Mesendoderm (in vitro differentiated cells): ENCODE measurements at regions not wholly inside any gene's neighbourhood (a gene's known extent, or its start where the extent isn't known, plus 50 kb on each side); places are given as distances from the start of the nearest gene placed in this dataset.

Experiments
- DNase-seq: peaks from one replicate; pipeline ENCODE4 v3.0.0; 2013
- H2AK5ac ChIP-seq: 2 replicates; pipeline ENCODE4 v1.6.1; 2013; ENCODE audit warnings: low read length, inconsistent platforms
- H2BK120ac ChIP-seq: 2 replicates; pipeline ENCODE4 v1.6.1; 2013; ENCODE audit warnings: low read depth, mild to moderate bottlenecking, low read length, moderate library complexity, mixed read lengths
- H2BK15ac ChIP-seq: replicated peaks from 2 replicates; pipeline ENCODE4 v1.6.1; 2013; ENCODE audit warnings: low read depth, mild to moderate bottlenecking, moderate library complexity
- H2BK5ac ChIP-seq: 2 replicates; pipeline ENCODE4 v1.6.1; 2013; ENCODE audit warnings: low read length, inconsistent platforms
- H3K18ac ChIP-seq: 2 replicates; pipeline ENCODE4 v1.6.1; 2013; ENCODE audit warnings: mild to moderate bottlenecking, low read length, mixed read lengths
- H3K23ac ChIP-seq: one replicate; pipeline ENCODE4 v1.6.1; 2013; ENCODE audit warnings: low read length
- H3K27ac ChIP-seq: 2 replicates; pipeline ENCODE4 v1.5.1; 2013; ENCODE audit warnings: low read depth, mild to moderate bottlenecking, inconsistent platforms, low read length, moderate library complexity
- H3K27me3 ChIP-seq: 2 replicates; pipeline ENCODE4 v1.6.1; 2013; ENCODE audit warnings: low read length, control low read depth, mild to moderate bottlenecking, inconsistent platforms; ENCODE audit not compliant: insufficient read depth, poor library complexity
- H3K36me3 ChIP-seq: 2 replicates; pipeline ENCODE4 v1.6.1; 2013; ENCODE audit warnings: low read length, inconsistent platforms; ENCODE audit not compliant: control insufficient read depth, insufficient read depth
- H3K4ac ChIP-seq: one replicate; pipeline ENCODE4 v1.6.1; 2013; ENCODE audit warnings: low read depth, mild to moderate bottlenecking, low read length, moderate library complexity
- H3K4me1 ChIP-seq: 2 replicates; pipeline ENCODE4 v1.6.1; 2013; ENCODE audit warnings: low read depth, low read length, inconsistent platforms; ENCODE audit not compliant: control insufficient read depth
- H3K4me2 ChIP-seq: 2 replicates; pipeline ENCODE4 v1.6.1; 2013; ENCODE audit warnings: low read length
- H3K4me3 ChIP-seq: 2 replicates; pipeline ENCODE4 v1.5.1; 2013; ENCODE audit warnings: mild to moderate bottlenecking, low read length
- H3K56ac ChIP-seq: one replicate; pipeline ENCODE4 v1.6.1; 2013; ENCODE audit warnings: low read length
- H3K79me1 ChIP-seq: 2 replicates; pipeline ENCODE4 v1.6.1; 2013; ENCODE audit warnings: low read length, inconsistent platforms
- H3K79me2 ChIP-seq: 2 replicates; pipeline ENCODE4 v1.6.1; 2013; ENCODE audit warnings: mild to moderate bottlenecking, low read length; ENCODE audit not compliant: control insufficient read depth, insufficient read depth
- H3K9ac ChIP-seq: 2 replicates; pipeline ENCODE4 v1.6.1; 2013; ENCODE audit warnings: low read length, inconsistent platforms
- H4K5ac ChIP-seq: one replicate; pipeline ENCODE4 v1.6.1; 2013; ENCODE audit warnings: low read length
- H4K8ac ChIP-seq: one replicate; pipeline ENCODE4 v1.6.1; 2013; ENCODE audit warnings: low read depth, mild to moderate bottlenecking, control low read depth, low read length, moderate library complexity
- WGBS: extraction: QIAGEN DNeasy Blood & Tissue Kit; methylation state at CpG from one replicate; pipeline ENCODE4 v1.1.7; 2013; ENCODE audit warnings: low lambda C conversion rate, missing lambda C conversion rate; ENCODE audit not compliant: insufficient coverage; ENCODE audit errors: extremely low coverage; 5-methylcytosine and 5-hydroxymethylcytosine counted together

DNA sequence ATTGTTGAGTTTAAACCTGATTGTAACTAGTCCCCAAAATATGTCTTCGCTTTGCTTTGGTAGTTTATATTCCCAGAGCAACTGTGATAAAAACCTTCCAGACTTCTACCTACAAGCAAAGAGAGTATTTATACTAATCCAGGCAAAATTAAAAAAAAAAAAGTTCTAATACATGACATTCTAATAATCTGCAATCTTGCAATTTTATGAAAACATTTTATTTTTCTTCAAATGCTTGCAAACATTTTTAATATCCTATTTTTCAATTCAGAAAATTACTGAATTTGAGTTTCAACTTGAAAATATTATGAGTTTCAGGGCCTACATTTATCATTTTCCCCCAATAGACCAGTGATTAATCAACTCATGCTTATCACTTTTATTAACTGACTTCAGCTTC lies 830.2 kb upstream of the KLHL1 start:
- Histone ChIP-seq H3K4me2 (no peak overlapping the region), H3K4ac (no peak overlapping the region), H2BK5ac (no peak overlapping the region), H3K79me2 (no peaks in the 10 kb centered on the region), H2AK5ac (no peak overlapping the region), H3K56ac (no peak overlapping the region), H3K36me3 (no peaks in the 10 kb centered on the region), H3K79me1 (no peaks in the 10 kb centered on the region), H3K27ac (no peak overlapping the region), H3K4me3 (no peak overlapping the region), H4K8ac (no peak overlapping the region), H2BK15ac (no peak overlapping the region), H2BK120ac (no peak overlapping the region), H3K27me3 (no peaks in the 10 kb centered on the region), H3K18ac (no peak overlapping the region), H3K4me1 (no peaks in the 10 kb centered on the region), H3K23ac (no peak overlapping the region), H4K5ac (no peak overlapping the region), H3K9ac (no peak overlapping the region)
- DNase-seq: no peak
- WGBS: no CpG with 5 or more reads among the region's 1 CpG

DNA sequence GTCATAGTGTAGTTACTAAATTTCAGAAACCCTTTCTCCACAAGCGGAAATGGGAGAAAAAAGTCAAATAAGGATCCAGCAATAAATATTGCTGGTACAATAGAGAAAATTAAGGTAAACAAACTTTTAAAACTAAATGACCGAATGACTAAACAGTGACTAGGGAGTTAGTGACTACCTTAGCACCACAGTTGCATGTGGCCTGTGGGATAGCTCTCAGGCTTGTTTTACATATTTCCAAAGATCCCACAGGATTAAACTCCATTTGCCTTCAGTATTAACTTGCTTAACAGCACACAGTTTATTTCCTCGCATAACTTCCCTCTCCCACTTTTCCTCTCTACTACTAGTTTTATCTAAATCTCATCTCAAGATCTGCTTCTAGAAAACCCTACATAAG lies 824.3 kb upstream of the KLHL1 start:
- H3K4me2 ChIP-seq: no peak overlapping the region
- H3K27ac ChIP-seq: no peak overlapping the region
- H2AK5ac ChIP-seq: no peak overlapping the region
- H3K4ac ChIP-seq: no peak overlapping the region
- H3K56ac ChIP-seq: no peak overlapping the region
- H3K36me3 ChIP-seq: no peaks in the 10 kb centered on the region
- DNase-seq: no peak
- no peak overlapping the region for H2BK120ac ChIP-seq
- H4K5ac ChIP-seq: no peak overlapping the region
- no peaks in the 10 kb centered on the region for H3K79me2 ChIP-seq
- H4K8ac ChIP-seq: no peak overlapping the region
- H3K79me1 ChIP-seq: no peaks in the 10 kb centered on the region
- no peak overlapping the region for H3K9ac ChIP-seq
- no peak overlapping the region for H2BK15ac ChIP-seq
- no peaks in the 10 kb centered on the region for H3K27me3 ChIP-seq
- no peak overlapping the region for H2BK5ac ChIP-seq
- H3K4me3 ChIP-seq: no peak overlapping the region
- no CpG with 5 or more reads among the region's 3 CpGs for WGBS
- no peaks in the 10 kb centered on the region for H3K4me1 ChIP-seq
- H3K23ac ChIP-seq: no peak overlapping the region
- no peak overlapping the region for H3K18ac ChIP-seq

DNA sequence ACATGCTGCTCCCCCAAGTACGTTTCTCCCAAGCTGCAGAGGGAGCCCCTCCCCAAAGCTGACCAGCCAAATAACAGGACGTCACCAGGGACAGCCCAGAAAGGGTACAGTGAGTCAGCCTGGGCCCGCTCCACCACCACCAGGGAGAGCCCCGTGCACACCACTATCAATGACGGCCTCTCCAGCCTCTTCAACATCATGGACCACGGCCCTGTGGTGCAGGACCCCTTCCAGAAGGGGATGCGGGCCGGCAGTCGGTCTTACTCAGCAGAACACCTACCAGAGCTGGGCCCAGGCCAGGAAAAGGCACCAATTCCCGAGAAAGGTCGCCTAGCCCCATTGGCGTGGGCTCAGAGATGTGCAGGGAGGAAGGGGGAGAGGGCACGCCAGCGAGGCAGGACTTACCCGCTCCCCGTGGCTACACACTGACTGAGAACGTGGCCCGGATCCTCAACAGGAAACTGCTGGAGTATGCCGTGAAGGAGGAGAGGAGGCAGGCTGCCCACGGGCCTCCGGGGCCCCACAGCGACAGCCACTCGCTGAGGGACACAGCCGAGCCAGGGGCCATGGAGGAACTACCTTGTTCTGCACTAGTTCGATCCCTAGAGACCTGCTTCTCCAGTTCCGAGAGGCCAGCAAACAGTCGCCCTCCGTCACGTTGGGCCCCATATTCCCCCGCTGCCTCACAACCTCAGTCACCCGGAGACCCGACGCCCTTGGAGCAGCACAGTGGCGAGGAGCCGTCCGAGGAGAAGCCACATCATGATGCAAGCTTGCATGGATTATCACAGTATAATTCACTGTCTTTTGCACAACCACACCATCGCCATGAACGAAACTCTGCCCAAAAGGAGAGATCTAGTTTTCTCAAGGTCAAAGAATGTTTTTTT lies 815.9 kb upstream of the KLHL1 start:
- no peak overlapping the region for H3K56ac ChIP-seq
- H3K4ac ChIP-seq: no peak overlapping the region
- H2BK120ac ChIP-seq: no peak overlapping the region
- no peaks in the 10 kb centered on the region for H3K79me1 ChIP-seq
- H4K8ac ChIP-seq: no peak overlapping the region
- no peak overlapping the region for H2BK15ac ChIP-seq
- H3K27me3 ChIP-seq: no peaks in the 10 kb centered on the region
- WGBS: no CpG with 5 or more reads among the region's 38 CpGs
- H2BK5ac ChIP-seq: no peak overlapping the region
- no peak overlapping the region for H4K5ac ChIP-seq
- H3K23ac ChIP-seq: no peak overlapping the region
- H2AK5ac ChIP-seq: no peak overlapping the region
- H3K18ac ChIP-seq: no peak overlapping the region
- H3K4me1 ChIP-seq: no peaks in the 10 kb centered on the region
- no peak overlapping the region for H3K27ac ChIP-seq
- H3K9ac ChIP-seq: no peak overlapping the region
- H3K79me2 ChIP-seq: no peaks in the 10 kb centered on the region
- no peak overlapping the region for H3K4me2 ChIP-seq
- no peaks in the 10 kb centered on the region for H3K36me3 ChIP-seq
- H3K4me3 ChIP-seq: no peak overlapping the region
- no peak for DNase-seq

DNA sequence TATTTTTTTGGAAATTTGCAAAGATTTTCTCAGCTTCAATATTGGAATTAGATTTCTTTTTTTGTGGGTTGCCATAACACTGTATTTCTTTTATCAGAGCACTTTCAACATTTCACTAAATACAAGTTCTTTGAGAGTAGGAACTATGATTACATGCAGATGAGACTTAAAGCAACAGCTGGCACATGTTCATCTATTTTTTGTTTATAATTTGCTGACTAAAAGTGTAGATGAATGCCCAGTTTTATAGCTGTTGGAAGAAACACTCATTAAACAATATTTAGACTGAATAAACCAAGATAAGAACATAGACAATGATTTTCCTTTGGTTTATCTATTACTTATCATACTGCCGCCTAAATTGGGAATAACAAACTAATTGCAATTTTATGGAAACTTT lies 803.0 kb upstream of the KLHL1 start:
- no peak overlapping the region for H3K4me2 ChIP-seq
- no peak overlapping the region for H4K5ac ChIP-seq
- H4K8ac ChIP-seq: no peak overlapping the region
- no peak overlapping the region for H3K27ac ChIP-seq
- no peak overlapping the region for H3K4ac ChIP-seq
- H3K79me2 ChIP-seq: no peaks in the 10 kb centered on the region
- no peak overlapping the region for H3K18ac ChIP-seq
- no peak overlapping the region for H3K4me3 ChIP-seq
- no peaks in the 10 kb centered on the region for H3K36me3 ChIP-seq
- no peaks in the 10 kb centered on the region for H3K79me1 ChIP-seq
- no peaks in the 10 kb centered on the region for H3K4me1 ChIP-seq
- no peak overlapping the region for H3K23ac ChIP-seq
- no peak overlapping the region for H3K56ac ChIP-seq
- no peak overlapping the region for H2AK5ac ChIP-seq
- H2BK15ac ChIP-seq: no peak overlapping the region
- no peak overlapping the region for H2BK120ac ChIP-seq
- no peak for DNase-seq
- no peak overlapping the region for H2BK5ac ChIP-seq
- WGBS: no CpG with 5 or more reads among the region's 1 CpG
- no peak overlapping the region for H3K9ac ChIP-seq
- no peaks in the 10 kb centered on the region for H3K27me3 ChIP-seq

DNA sequence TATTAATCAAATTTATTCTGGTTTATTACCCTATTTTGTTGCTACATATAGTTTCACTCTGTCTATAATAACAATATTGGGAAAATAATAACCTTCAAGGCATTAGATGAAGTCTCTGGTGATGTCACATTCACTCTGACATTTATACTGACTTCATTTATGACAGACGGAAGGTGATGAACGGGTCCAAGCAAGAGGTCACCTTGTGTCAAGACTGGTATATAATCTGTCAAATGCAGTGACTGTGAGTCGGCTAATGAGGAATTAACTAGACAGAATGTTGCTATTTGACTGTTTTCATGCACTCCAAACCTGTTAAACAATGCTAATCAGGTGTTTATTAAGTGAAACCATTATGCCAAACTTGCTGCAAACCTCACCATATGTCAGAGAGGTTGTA lies 800.5 kb upstream of the KLHL1 start:
- H3K18ac ChIP-seq: no peak overlapping the region
- no peak overlapping the region for H3K56ac ChIP-seq
- H4K8ac ChIP-seq: no peak overlapping the region
- no peaks in the 10 kb centered on the region for H3K36me3 ChIP-seq
- H2BK15ac ChIP-seq: no peak overlapping the region
- H3K9ac ChIP-seq: no peak overlapping the region
- no peak overlapping the region for H3K27ac ChIP-seq
- no peak overlapping the region for H2BK5ac ChIP-seq
- no peak overlapping the region for H3K4me3 ChIP-seq
- H2AK5ac ChIP-seq: no peak overlapping the region
- H3K79me1 ChIP-seq: no peaks in the 10 kb centered on the region
- H2BK120ac ChIP-seq: no peak overlapping the region
- no CpG with 5 or more reads among the region's 3 CpGs for WGBS
- no peak overlapping the region for H3K4ac ChIP-seq
- H3K23ac ChIP-seq: no peak overlapping the region
- H3K27me3 ChIP-seq: no peaks in the 10 kb centered on the region
- no peaks in the 10 kb centered on the region for H3K4me1 ChIP-seq
- no peaks in the 10 kb centered on the region for H3K79me2 ChIP-seq
- DNase-seq: no peak
- H4K5ac ChIP-seq: no peak overlapping the region
- no peak overlapping the region for H3K4me2 ChIP-seq

DNA sequence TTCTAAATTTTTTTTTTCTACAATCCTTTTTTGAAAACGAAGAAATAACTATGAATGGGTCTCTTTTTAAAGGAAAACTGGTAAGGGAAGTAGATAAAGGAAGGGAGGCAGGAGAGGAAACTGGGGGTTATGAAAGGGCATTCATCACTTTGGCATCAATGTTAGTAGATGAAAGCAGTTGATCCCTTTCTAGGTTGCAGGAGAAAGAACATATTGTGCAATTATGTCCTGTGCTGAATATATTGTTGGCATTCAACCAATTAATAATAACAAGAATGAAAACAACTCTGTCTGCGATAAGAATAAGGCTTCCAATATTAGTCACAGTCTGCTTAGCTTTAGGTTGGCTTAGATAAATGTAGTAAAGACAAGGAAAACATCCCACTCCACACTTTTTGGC lies 796.8 kb upstream of the KLHL1 start:
- Histone ChIP-seq H3K27ac (no peak overlapping the region), H3K56ac (no peak overlapping the region), H3K9ac (no peak overlapping the region), H3K4ac (no peak overlapping the region), H3K4me2 (no peak overlapping the region), H3K23ac (no peak overlapping the region), H2AK5ac (no peak overlapping the region), H3K4me3 (no peak overlapping the region), H3K79me1 (no peaks in the 10 kb centered on the region), H2BK5ac (no peak overlapping the region), H3K36me3 (no peaks in the 10 kb centered on the region), H2BK15ac (no peak overlapping the region), H3K4me1 (no peaks in the 10 kb centered on the region), H4K5ac (no peak overlapping the region), H4K8ac (no peak overlapping the region), H3K27me3 (no peaks in the 10 kb centered on the region), H3K18ac (no peak overlapping the region), H2BK120ac (no peak overlapping the region), H3K79me2 (no peaks in the 10 kb centered on the region)
- DNase-seq: no peak
- no CpG with 5 or more reads among the region's 2 CpGs for WGBS
